ENCODE measurements at regions not wholly inside any gene's neighbourhood (a gene's known extent, or its start where the extent isn't known, plus 50 kb on each side); places are given as distances from the start of the nearest gene placed in this dataset.
"Not testable (repeated sequence)": the region's sequence is repeated elsewhere in the genome, so short reads cannot be mapped to it uniquely, and the experiment has no call there.

- Histone ChIP-seq H3K36me3 (no peaks in the 10 kb centered on the region), H3K9me3 (no peaks in the 10 kb centered on the region), H3K4me3 (no peak overlapping the region), H3K27me3 (no peaks in the 10 kb centered on the region), H3K4me1 (no peaks in the 10 kb centered on the region), H3K27ac (no peak overlapping the region)
- intact Hi-C loops (cut with DNase I), result no loop called here
- TF ChIP-seq, protein P1, sequence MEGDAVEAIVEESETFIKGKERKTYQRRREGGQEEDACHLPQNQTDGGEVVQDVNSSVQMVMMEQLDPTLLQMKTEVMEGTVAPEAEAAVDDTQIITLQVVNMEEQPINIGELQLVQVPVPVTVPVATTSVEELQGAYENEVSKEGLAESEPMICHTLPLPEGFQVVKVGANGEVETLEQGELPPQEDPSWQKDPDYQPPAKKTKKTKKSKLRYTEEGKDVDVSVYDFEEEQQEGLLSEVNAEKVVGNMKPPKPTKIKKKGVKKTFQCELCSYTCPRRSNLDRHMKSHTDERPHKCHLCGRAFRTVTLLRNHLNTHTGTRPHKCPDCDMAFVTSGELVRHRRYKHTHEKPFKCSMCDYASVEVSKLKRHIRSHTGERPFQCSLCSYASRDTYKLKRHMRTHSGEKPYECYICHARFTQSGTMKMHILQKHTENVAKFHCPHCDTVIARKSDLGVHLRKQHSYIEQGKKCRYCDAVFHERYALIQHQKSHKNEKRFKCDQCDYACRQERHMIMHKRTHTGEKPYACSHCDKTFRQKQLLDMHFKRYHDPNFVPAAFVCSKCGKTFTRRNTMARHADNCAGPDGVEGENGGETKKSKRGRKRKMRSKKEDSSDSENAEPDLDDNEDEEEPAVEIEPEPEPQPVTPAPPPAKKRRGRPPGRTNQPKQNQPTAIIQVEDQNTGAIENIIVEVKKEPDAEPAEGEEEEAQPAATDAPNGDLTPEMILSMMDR (IDR thresholded peaks at IDR 0.05), result no peak
- no peak for DNase-seq (ENCODE audit: low spot score in 2 of 2)
These were observed 706.1 kb upstream of the TMPRSS15 start for GRCh38 chr21:19109694-19110093.

- H3K9me3 ChIP-seq; intact Hi-C loops (cut with DNase I); H3K4me1 ChIP-seq: not testable (repeated sequence)
These were observed 715.7 kb upstream of the TMPRSS15 start for GRCh38 chr21:19119259-19119658.

GRCh38 chr21:19120591-19120990 is 717.0 kb upstream of the TMPRSS15 start:
- H3K4me3 ChIP-seq, result no peak overlapping the region
- H3K27me3 ChIP-seq, result no peaks in the 10 kb centered on the region
- no peaks in the 10 kb centered on the region for H3K4me1 ChIP-seq
- no peaks in the 10 kb centered on the region for H3K36me3 ChIP-seq
- intact Hi-C loops (cut with DNase I), result no loop called here
- no peak overlapping the region for H3K27ac ChIP-seq
- no peaks in the 10 kb centered on the region for H3K9me3 ChIP-seq
- no peak for DNase-seq (ENCODE audit: low spot score in 2 of 2)
- TF ChIP-seq, protein P1 (IDR thresholded peaks at IDR 0.05), result no peak

More at GRCh38 chr21:19119259-19119658, 715.7 kb upstream of the TMPRSS15 start:
- not testable (repeated sequence) for DNase-seq (ENCODE audit: low spot score in 2 of 2); H3K27ac ChIP-seq; H3K36me3 ChIP-seq; H3K4me3 ChIP-seq; H3K27me3 ChIP-seq

DNA sequence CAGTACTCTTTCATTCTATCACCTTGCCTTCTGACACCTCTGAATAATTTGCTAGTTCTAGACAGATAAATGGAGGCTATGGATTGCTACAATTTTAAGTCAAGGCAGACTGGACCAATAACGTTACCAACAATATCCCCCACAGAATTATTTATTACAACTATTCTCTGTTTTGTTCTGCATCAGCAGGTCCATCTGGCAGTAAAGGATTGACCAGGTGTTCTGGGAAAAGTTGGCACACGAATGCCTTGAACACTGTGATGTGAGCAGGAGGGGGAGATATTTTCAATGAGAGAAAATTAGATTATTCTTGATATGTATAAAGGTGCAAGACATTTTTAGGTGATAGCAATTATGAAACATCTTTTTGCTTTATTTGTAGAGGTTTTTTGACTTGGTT is 718.8 kb upstream of the TMPRSS15 start:
- Histone ChIP-seq H3K9me3 (no peaks in the 10 kb centered on the region), H3K4me3 (no peak overlapping the region), H3K27ac (no peak overlapping the region), H3K27me3 (no peaks in the 10 kb centered on the region), H3K4me1 (no peaks in the 10 kb centered on the region), H3K36me3 (no peaks in the 10 kb centered on the region)
- intact Hi-C loops (cut with DNase I), result no loop called here
- TF ChIP-seq, protein P1 (IDR thresholded peaks at IDR 0.05), result no peak
- DNase-seq (ENCODE audit: low spot score in 2 of 2), result no peak

DNA sequence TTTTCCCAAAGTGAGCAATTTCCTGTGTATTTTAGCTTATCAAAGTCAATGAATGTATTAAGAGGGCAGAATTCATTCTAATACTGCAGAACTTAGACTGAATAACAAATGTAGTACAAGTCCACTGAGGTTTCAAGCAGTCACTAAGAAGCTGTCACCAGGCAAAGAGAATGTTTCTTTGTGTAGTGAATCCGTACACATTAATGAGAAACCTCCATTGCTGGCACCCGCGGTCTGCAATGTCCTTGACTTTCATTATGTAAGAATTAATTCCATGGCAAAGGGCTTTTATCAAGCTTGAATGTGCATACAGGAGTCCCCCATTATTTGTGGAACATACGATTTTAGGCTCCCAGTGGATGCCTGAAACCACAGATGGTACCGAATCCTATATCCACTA is 719.5 kb upstream of the TMPRSS15 start:
- DNase-seq (ENCODE audit: low spot score in 2 of 2), result no peak
- intact Hi-C loops (cut with DNase I), result no loop called here
- no peak overlapping the region for H3K27ac ChIP-seq
- no peaks in the 10 kb centered on the region for H3K27me3 ChIP-seq
- TF ChIP-seq, protein P1 (IDR thresholded peaks at IDR 0.05), result no peak
- H3K9me3 ChIP-seq, result no peaks in the 10 kb centered on the region
- H3K36me3 ChIP-seq, result no peaks in the 10 kb centered on the region
- no peak overlapping the region for H3K4me3 ChIP-seq
- no peaks in the 10 kb centered on the region for H3K4me1 ChIP-seq

DNA sequence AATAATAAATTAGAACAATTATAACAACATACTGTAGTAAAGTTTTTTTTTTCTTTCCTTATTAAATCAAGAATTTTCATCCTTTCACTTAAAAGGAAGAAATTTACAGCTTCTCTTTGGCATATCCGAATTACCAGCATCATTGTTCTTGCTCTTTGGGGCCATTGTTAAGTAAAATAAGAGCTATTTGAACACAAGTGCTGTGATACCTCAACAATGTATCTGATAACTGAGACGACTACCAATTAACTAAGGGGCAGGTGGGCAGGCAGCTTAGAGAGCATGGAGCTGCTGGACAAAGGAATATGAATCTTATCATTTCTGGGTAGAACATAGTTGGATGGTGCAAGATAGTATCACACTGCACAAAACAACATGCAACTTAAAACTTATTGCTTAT is 719.9 kb upstream of the TMPRSS15 start:
- no peaks in the 10 kb centered on the region for H3K9me3 ChIP-seq
- no peaks in the 10 kb centered on the region for H3K27me3 ChIP-seq
- intact Hi-C loops (cut with DNase I), result no loop called here
- H3K27ac ChIP-seq, result no peak overlapping the region
- no peak for DNase-seq (ENCODE audit: low spot score in 2 of 2)
- no peaks in the 10 kb centered on the region for H3K4me1 ChIP-seq
- no peak overlapping the region for H3K4me3 ChIP-seq
- H3K36me3 ChIP-seq, result no peaks in the 10 kb centered on the region
- TF ChIP-seq, protein P1 (IDR thresholded peaks at IDR 0.05), result no peak
